ENCODE measurements at regions not wholly inside any gene's neighbourhood (a gene's known extent, or its start where the extent isn't known, plus 50 kb on each side); places are given as distances from the start of the nearest gene placed in this dataset.

DNA sequence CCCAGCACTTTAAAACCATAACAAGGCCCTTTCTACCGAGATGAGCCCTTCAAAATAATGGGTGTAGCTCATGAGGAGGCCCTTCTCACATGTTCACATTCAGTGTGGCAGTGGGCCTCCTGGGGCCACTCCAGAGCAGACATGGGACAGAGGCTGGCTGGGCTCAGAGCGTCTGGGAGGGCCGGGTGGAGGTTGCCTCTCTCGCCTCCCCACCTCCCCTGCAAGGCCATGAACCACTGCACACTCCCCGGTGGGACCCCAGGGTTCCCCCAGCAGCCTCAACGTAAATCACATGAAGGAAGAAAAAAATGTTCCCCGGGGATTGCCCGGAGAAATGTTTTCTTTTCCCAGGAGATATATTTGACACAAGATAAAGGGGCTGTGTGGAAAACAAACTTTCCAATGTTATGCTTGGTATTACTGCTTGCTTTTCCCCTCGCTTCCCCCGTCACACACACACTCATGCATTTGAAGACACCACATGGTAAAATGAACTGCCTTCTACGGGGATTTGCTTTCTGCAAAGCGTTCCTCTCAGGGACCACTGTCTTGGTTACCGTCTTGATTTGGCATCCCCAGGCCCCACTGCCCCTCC is 190.7 kb upstream of the CCND2 start (continued):
- TF ChIP-seq, protein P1, sequence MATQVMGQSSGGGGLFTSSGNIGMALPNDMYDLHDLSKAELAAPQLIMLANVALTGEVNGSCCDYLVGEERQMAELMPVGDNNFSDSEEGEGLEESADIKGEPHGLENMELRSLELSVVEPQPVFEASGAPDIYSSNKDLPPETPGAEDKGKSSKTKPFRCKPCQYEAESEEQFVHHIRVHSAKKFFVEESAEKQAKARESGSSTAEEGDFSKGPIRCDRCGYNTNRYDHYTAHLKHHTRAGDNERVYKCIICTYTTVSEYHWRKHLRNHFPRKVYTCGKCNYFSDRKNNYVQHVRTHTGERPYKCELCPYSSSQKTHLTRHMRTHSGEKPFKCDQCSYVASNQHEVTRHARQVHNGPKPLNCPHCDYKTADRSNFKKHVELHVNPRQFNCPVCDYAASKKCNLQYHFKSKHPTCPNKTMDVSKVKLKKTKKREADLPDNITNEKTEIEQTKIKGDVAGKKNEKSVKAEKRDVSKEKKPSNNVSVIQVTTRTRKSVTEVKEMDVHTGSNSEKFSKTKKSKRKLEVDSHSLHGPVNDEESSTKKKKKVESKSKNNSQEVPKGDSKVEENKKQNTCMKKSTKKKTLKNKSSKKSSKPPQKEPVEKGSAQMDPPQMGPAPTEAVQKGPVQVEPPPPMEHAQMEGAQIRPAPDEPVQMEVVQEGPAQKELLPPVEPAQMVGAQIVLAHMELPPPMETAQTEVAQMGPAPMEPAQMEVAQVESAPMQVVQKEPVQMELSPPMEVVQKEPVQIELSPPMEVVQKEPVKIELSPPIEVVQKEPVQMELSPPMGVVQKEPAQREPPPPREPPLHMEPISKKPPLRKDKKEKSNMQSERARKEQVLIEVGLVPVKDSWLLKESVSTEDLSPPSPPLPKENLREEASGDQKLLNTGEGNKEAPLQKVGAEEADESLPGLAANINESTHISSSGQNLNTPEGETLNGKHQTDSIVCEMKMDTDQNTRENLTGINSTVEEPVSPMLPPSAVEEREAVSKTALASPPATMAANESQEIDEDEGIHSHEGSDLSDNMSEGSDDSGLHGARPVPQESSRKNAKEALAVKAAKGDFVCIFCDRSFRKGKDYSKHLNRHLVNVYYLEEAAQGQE (IDR thresholded peaks at IDR 0.05; ENCODE audit: unreplicated experiment) = no peak
- TF ChIP-seq, protein P2, sequence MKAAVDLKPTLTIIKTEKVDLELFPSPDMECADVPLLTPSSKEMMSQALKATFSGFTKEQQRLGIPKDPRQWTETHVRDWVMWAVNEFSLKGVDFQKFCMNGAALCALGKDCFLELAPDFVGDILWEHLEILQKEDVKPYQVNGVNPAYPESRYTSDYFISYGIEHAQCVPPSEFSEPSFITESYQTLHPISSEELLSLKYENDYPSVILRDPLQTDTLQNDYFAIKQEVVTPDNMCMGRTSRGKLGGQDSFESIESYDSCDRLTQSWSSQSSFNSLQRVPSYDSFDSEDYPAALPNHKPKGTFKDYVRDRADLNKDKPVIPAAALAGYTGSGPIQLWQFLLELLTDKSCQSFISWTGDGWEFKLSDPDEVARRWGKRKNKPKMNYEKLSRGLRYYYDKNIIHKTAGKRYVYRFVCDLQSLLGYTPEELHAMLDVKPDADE (IDR thresholded peaks at IDR 0.05) = no peak
- no peak for TF ChIP-seq CREB1 (CRISPR knock-in tag; IDR thresholded peaks at IDR 0.05; ENCODE audit: low read depth)

DNA sequence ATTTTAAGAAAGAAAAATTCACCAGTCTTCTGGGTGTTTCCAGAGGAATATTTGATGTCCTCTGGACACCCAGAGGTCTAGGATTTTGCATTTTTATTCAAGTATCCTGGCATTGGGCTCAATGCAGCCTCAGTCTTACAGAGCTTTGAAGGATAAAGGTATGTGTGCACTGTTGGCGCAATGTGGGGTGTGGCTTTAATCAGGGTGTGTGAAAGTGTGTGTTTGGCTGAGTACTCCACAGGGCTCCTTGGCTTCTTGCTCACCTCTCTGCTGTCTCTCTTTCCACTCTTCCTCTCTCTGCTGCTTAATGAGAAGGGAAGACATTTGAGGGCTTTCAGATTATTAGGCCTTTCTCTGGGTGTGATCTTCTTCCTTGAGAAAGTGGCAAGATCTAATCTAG is 193.3 kb upstream of the CCND2 start:
- no peak overlapping the region for H3K4me3 Mint-ChIP-seq
- TF ChIP-seq, protein P3, sequence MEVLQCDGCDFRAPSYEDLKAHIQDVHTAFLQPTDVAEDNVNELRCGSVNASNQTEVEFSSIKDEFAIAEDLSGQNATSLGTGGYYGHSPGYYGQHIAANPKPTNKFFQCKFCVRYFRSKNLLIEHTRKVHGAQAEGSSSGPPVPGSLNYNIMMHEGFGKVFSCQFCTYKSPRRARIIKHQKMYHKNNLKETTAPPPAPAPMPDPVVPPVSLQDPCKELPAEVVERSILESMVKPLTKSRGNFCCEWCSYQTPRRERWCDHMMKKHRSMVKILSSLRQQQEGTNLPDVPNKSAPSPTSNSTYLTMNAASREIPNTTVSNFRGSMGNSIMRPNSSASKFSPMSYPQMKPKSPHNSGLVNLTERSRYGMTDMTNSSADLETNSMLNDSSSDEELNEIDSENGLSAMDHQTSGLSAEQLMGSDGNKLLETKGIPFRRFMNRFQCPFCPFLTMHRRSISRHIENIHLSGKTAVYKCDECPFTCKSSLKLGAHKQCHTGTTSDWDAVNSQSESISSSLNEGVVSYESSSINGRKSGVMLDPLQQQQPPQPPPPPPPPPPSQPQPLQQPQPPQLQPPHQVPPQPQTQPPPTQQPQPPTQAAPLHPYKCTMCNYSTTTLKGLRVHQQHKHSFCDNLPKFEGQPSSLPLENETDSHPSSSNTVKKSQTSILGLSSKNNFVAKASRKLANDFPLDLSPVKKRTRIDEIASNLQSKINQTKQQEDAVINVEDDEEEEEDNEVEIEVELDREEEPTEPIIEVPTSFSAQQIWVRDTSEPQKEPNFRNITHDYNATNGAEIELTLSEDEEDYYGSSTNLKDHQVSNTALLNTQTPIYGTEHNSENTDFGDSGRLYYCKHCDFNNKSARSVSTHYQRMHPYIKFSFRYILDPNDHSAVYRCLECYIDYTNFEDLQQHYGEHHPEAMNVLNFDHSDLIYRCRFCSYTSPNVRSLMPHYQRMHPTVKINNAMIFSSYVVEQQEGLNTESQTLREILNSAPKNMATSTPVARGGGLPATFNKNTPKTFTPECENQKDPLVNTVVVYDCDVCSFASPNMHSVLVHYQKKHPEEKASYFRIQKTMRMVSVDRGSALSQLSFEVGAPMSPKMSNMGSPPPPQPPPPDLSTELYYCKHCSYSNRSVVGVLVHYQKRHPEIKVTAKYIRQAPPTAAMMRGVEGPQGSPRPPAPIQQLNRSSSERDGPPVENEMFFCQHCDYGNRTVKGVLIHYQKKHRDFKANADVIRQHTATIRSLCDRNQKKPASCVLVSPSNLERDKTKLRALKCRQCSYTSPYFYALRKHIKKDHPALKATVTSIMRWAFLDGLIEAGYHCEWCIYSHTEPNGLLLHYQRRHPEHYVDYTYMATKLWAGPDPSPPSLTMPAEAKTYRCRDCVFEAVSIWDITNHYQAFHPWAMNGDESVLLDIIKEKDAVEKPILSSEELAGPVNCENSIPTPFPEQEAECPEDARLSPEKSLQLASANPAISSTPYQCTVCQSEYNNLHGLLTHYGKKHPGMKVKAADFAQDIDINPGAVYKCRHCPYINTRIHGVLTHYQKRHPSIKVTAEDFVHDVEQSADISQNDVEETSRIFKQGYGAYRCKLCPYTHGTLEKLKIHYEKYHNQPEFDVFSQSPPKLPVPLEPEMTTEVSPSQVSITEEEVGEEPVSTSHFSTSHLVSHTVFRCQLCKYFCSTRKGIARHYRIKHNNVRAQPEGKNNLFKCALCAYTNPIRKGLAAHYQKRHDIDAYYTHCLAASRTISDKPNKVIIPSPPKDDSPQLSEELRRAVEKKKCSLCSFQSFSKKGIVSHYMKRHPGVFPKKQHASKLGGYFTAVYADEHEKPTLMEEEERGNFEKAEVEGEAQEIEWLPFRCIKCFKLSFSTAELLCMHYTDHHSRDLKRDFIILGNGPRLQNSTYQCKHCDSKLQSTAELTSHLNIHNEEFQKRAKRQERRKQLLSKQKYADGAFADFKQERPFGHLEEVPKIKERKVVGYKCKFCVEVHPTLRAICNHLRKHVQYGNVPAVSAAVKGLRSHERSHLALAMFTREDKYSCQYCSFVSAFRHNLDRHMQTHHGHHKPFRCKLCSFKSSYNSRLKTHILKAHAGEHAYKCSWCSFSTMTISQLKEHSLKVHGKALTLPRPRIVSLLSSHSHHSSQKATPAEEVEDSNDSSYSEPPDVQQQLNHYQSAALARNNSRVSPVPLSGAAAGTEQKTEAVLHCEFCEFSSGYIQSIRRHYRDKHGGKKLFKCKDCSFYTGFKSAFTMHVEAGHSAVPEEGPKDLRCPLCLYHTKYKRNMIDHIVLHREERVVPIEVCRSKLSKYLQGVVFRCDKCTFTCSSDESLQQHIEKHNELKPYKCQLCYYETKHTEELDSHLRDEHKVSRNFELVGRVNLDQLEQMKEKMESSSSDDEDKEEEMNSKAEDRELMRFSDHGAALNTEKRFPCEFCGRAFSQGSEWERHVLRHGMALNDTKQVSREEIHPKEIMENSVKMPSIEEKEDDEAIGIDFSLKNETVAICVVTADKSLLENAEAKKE (CRISPR knock-in tag; IDR thresholded peaks at IDR 0.05) = no peak
- TF ChIP-seq STAT1 (IDR thresholded peaks at IDR 0.05; ENCODE audit: unreplicated experiment) (no peak), POLR2AphosphoS5 (IDR thresholded peaks at IDR 0.05; ENCODE audit: low read depth) (no peak), JUNB (IDR thresholded peaks at IDR 0.05; ENCODE audit: unreplicated experiment) (no peak), ZNF114 (CRISPR knock-in tag; IDR thresholded peaks at IDR 0.05) (no peak), EZH2 (IDR thresholded peaks at IDR 0.05; ENCODE audit: low read depth, unreplicated experiment) (no peak)
- TF ChIP-seq, protein P4, sequence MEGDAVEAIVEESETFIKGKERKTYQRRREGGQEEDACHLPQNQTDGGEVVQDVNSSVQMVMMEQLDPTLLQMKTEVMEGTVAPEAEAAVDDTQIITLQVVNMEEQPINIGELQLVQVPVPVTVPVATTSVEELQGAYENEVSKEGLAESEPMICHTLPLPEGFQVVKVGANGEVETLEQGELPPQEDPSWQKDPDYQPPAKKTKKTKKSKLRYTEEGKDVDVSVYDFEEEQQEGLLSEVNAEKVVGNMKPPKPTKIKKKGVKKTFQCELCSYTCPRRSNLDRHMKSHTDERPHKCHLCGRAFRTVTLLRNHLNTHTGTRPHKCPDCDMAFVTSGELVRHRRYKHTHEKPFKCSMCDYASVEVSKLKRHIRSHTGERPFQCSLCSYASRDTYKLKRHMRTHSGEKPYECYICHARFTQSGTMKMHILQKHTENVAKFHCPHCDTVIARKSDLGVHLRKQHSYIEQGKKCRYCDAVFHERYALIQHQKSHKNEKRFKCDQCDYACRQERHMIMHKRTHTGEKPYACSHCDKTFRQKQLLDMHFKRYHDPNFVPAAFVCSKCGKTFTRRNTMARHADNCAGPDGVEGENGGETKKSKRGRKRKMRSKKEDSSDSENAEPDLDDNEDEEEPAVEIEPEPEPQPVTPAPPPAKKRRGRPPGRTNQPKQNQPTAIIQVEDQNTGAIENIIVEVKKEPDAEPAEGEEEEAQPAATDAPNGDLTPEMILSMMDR (conservative IDR thresholded peaks at IDR 0.05; ENCODE audit: low read depth in 2 of 2) = no peak
- TF ChIP-seq, protein P2 (IDR thresholded peaks at IDR 0.05) = no peak

More for the DNA sequence above, 193.3 kb upstream of the CCND2 start:
- DNase-seq (ENCODE audit: low spot score) (no peak), ATAC-seq (no peak)
- Histone ChIP-seq H3K79me2 (replicated peaks; ENCODE audit: insufficient read depth) (no peaks in the 10 kb centered on the region), H3K36me3 (ENCODE audit: insufficient read depth) (no peaks in the 10 kb centered on the region), H3K27ac (ENCODE audit: low read depth) (no peak overlapping the region), H3K4me2 (no peak overlapping the region), H3K4me1 (ENCODE audit: insufficient read depth) (no peaks in the 10 kb centered on the region), H3F3A (replicated peaks; ENCODE audit: low read depth) (no peaks in the 10 kb centered on the region), H2AFZ (no peak overlapping the region), H3K9me2 (ENCODE audit: insufficient read depth) (no peaks in the 10 kb centered on the region), H3K4me3 (no peak overlapping the region), H4K20me1 (replicated peaks; ENCODE audit: insufficient read depth) (no peaks in the 10 kb centered on the region), H3K27me3 (ENCODE audit: insufficient read depth) (no peaks in the 10 kb centered on the region)
- Mint-ChIP-seq H3K27me3 (ENCODE audit: insufficient read depth, low read depth, poor library complexity) (peaks cover 2% of the 10 kb centered on the region), H3K4me1 (no peaks in the 10 kb centered on the region), H3K27ac (no peak overlapping the region), H3K9me3 (peaks cover 9% of the 10 kb centered on the region; the same call in 2 of the 3 replicates), H3K36me3 (ENCODE audit: low read depth) (peaks cover 3% of the 10 kb centered on the region; the same call in 1 of the 3 replicates)

All from GM23338 (cell line).